ENCODE measurements at regions not wholly inside any gene's neighbourhood (a gene's known extent, or its start where the extent isn't known, plus 50 kb on each side); places are given as distances from the start of the nearest gene placed in this dataset.

DNA sequence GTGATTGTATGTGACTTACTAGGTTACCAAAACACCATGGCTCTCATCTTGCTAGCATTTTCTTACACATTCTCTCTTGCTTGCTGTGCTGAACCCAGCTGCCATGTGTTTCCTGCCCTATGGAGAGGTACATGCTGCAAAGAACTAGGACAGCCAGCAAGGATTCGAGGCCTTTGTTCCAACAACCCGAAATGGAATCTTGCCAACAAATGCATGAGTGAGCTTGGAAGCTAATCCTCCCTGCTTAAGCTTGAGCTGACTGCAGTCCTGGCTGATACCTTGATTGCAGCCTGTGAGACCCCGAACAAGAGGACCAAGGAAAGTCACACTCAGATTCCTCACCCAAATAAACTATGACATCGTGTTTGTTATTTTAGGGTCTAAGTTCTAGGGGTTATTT, 651.2 kb downstream of the SLITRK6 start:
- TF ChIP-seq, protein P1, sequence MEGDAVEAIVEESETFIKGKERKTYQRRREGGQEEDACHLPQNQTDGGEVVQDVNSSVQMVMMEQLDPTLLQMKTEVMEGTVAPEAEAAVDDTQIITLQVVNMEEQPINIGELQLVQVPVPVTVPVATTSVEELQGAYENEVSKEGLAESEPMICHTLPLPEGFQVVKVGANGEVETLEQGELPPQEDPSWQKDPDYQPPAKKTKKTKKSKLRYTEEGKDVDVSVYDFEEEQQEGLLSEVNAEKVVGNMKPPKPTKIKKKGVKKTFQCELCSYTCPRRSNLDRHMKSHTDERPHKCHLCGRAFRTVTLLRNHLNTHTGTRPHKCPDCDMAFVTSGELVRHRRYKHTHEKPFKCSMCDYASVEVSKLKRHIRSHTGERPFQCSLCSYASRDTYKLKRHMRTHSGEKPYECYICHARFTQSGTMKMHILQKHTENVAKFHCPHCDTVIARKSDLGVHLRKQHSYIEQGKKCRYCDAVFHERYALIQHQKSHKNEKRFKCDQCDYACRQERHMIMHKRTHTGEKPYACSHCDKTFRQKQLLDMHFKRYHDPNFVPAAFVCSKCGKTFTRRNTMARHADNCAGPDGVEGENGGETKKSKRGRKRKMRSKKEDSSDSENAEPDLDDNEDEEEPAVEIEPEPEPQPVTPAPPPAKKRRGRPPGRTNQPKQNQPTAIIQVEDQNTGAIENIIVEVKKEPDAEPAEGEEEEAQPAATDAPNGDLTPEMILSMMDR (IDR thresholded peaks at IDR 0.05), result no peak
- TF ChIP-seq EP300 (IDR thresholded peaks at IDR 0.05; ENCODE audit: low read depth), result no peak
